Progenitor cell of endocrine pancreas (in vitro differentiated cells): ENCODE measurements at regions not wholly inside any gene's neighbourhood (a gene's known extent, or its start where the extent isn't known, plus 50 kb on each side); places are given as distances from the start of the nearest gene placed in this dataset.

Source experiments
- DNase-seq: peaks from one replicate; pipeline ENCODE4 v3.0.0; 2021; ENCODE audit warnings: low spot score; ENCODE audit not compliant: unreplicated experiment
- H3K27ac Mint-ChIP-seq: 2 replicates; pipeline ENCODE4 v1.8.0; 2021; ENCODE audit warnings: mild to moderate bottlenecking, moderate library complexity, mixed read lengths
- H3K27me3 Mint-ChIP-seq: 2 replicates; pipeline ENCODE4 v1.8.0; 2021; ENCODE audit warnings: mixed read lengths
- H3K36me3 Mint-ChIP-seq: 2 replicates; pipeline ENCODE4 v1.8.0; 2022; ENCODE audit warnings: mixed read lengths; ENCODE audit not compliant: insufficient read depth
- H3K4me1 Mint-ChIP-seq: 2 replicates; pipeline ENCODE4 v1.8.0; 2021; ENCODE audit warnings: low read depth, mixed read lengths
- H3K4me3 Mint-ChIP-seq: 2 replicates; pipeline ENCODE4 v1.8.0; 2021; ENCODE audit warnings: low read depth, mild to moderate bottlenecking, moderate library complexity, mixed read lengths
- H3K9me3 Mint-ChIP-seq: 2 replicates; pipeline ENCODE4 v1.8.0; 2021; ENCODE audit warnings: low read depth, mixed read lengths
- TF ChIP-seq, protein P1 (sequence below): fragments of 200-600 bp; sonication (generic); IDR thresholded peaks from one replicate; pipeline ENCODE4 v1.5.0; 2021; ENCODE audit warnings: antibody characterized with exemption, mild to moderate bottlenecking; ENCODE audit not compliant: unreplicated experiment

DNA sequence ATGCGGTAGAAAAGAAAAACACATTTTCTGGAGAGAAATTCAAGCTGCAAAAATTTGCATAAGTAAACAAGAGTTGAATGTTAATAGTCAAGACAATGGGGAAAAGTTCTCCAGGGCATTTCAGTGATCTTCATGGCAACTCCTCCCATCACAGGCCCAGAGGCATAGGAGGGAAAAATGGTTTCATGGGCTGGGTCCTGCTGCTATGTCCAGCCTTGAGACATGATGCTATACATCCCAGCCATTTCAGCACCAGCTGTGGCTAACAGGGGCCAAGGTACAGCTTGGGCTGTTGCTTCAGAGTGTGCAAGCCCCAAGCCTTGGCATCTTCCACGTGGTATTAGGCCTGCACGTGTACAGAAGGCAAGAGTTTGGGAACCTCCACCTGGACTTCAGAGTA lies 118.6 kb upstream of the DLGAP1 start:
- Mint-ChIP-seq H3K27me3 (no peaks in the 10 kb centered on the region), H3K4me3 (no peak overlapping the region), H3K27ac (no peak overlapping the region), H3K4me1 (no peaks in the 10 kb centered on the region), H3K36me3 (peaks cover 1% of the 10 kb centered on the region), H3K9me3 (peaks cover 44% of the 10 kb centered on the region)
- TF ChIP-seq, protein P1, sequence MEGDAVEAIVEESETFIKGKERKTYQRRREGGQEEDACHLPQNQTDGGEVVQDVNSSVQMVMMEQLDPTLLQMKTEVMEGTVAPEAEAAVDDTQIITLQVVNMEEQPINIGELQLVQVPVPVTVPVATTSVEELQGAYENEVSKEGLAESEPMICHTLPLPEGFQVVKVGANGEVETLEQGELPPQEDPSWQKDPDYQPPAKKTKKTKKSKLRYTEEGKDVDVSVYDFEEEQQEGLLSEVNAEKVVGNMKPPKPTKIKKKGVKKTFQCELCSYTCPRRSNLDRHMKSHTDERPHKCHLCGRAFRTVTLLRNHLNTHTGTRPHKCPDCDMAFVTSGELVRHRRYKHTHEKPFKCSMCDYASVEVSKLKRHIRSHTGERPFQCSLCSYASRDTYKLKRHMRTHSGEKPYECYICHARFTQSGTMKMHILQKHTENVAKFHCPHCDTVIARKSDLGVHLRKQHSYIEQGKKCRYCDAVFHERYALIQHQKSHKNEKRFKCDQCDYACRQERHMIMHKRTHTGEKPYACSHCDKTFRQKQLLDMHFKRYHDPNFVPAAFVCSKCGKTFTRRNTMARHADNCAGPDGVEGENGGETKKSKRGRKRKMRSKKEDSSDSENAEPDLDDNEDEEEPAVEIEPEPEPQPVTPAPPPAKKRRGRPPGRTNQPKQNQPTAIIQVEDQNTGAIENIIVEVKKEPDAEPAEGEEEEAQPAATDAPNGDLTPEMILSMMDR: no peak
- no peak for DNase-seq

DNA sequence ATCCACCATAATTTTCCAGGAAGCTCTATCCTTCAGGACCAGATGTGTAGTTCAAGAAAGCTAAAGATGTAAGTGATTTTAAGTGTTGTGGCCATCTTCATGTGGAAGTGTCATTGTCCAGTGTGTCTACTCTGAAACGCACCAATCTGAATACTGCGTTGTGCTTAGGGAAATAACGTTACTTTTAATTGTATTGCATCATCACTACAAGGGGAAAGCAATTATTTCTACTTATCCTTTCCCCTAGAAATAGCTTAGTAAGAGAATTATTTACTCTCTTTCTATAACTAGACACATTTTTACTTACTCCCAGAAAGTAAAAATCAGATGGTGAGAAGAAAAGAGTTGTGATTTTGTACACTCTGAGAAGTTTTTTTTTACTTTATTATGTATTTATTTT lies 102.4 kb upstream of the DLGAP1 start:
- DNase-seq: no peak
- no peak overlapping the region for H3K4me3 Mint-ChIP-seq
- peaks cover 7% of the 10 kb centered on the region for H3K9me3 Mint-ChIP-seq
- TF ChIP-seq, protein P1: no peak
- no peaks in the 10 kb centered on the region for H3K4me1 Mint-ChIP-seq
- no peak overlapping the region for H3K27ac Mint-ChIP-seq
- no peaks in the 10 kb centered on the region for H3K27me3 Mint-ChIP-seq
- no peaks in the 10 kb centered on the region for H3K36me3 Mint-ChIP-seq

DNA sequence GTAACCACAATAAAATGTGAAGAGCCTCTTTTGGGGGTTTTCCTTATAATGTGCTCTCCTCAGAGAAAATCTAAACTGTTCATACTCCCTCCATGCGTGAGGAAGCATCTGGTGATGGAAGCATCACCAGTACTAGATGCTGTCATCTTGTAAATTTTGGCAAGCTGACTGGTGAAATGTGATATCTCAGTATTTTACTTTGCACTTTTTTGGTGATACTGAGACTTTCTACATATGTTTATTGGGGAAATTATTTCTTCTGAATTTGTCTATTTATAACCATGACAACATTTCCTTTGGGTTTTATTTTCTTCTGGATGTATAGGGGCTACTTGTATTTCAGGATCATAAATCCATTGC lies 95.9 kb upstream of the DLGAP1 start:
- no peaks in the 10 kb centered on the region for H3K9me3 Mint-ChIP-seq
- H3K27me3 Mint-ChIP-seq: no peaks in the 10 kb centered on the region
- TF ChIP-seq, protein P1: no peak
- no peak overlapping the region for H3K4me3 Mint-ChIP-seq
- H3K36me3 Mint-ChIP-seq: no peaks in the 10 kb centered on the region
- DNase-seq: no peak
- no peak overlapping the region for H3K27ac Mint-ChIP-seq
- no peaks in the 10 kb centered on the region for H3K4me1 Mint-ChIP-seq

DNA sequence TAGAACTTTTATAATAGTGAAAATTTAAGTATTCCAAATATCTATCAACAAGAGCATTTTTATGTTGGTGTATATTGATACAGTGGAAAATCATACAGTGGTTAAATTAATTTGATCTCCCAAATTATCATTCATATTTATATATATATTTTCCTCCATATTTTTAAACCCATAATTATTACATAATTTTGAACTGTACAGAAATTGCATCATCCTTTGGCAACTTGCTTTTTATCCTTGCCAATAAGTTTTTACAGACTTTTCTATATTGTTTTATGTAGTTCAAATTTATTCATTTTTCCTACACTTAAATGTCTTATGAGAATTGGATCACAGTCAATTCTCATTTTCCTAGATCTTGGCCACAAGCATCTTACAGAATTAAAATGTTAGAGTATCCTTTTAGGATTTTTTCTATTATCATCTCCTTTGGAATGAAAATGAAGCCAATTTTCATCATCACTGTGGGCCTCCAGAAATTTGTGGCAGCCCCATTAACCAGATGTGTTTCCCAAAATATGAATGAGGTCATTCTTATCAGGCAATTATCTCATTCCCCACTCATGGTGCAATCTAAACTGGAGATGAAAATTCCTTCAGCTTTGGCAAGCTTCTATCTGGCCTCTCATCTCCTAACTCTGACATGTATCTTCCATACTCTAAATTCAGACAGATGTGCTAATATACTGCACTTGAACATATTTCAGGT lies 94.2 kb upstream of the DLGAP1 start:
- Mint-ChIP-seq H3K9me3 (no peaks in the 10 kb centered on the region), H3K36me3 (no peaks in the 10 kb centered on the region), H3K4me3 (no peak overlapping the region), H3K4me1 (no peaks in the 10 kb centered on the region), H3K27ac (no peak overlapping the region), H3K27me3 (no peaks in the 10 kb centered on the region)
- TF ChIP-seq, protein P1: no peak
- DNase-seq: no peak

DNA sequence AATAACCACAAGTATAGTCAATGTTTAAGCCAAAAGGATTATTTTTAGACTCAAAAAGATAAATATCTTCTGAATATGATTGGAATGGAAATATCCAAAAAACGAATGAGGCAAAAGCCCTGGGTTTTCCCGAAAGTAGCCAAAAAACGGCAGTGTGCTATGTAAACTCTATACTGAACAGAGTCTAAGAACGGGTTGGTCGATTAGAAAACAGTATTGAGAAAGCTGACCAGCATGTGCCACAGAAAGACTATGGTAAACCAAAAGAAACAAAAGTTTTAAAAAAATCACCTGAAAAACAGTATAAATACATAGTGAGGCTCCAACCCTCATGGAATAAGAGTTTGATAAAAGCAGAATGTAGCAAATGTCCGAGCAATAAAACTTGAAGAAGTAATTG lies 92.0 kb upstream of the DLGAP1 start:
- Mint-ChIP-seq H3K27ac (no peak overlapping the region), H3K4me3 (no peak overlapping the region), H3K9me3 (no peaks in the 10 kb centered on the region), H3K36me3 (no peaks in the 10 kb centered on the region), H3K27me3 (no peaks in the 10 kb centered on the region), H3K4me1 (no peaks in the 10 kb centered on the region)
- DNase-seq: no peak
- TF ChIP-seq, protein P1: no peak
